ENCODE measurements at regions not wholly inside any gene's neighbourhood (a gene's known extent, or its start where the extent isn't known, plus 50 kb on each side); places are given as distances from the start of the nearest gene placed in this dataset.
"Not testable (repeated sequence)": the region's sequence is repeated elsewhere in the genome, so short reads cannot be mapped to it uniquely, and the experiment has no call there.

DNA sequence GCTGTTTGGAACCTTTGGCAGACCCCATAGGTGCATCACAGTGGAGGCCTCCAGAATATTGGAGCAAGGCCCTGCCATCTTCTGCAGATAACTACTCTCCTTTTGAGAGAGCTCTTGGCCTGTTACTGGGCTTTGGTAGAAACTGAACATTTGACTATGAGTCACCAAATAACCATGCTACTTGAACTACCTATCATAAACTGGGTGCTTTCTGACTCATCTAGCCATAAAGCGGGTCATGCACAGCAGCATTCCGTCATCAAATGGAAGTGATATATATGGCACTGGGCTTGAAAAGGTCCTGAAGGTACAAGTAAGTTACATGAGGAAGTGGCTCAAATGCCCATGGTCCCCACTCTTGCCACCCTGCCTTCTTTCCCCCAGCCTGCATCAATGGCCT is 782.5 kb upstream of the SLITRK6 start:
- Mint-ChIP-seq H3K27ac (no peak overlapping the region), H3K4me3 (no peak overlapping the region), H3K9me3 (peaks cover 0 to 16% of the 10 kb centered on the region in 2 donors), H3K4me1 (no peaks in the 10 kb centered on the region), H3K27me3 (no peaks in the 10 kb centered on the region)
- DNase-seq (no peak), ATAC-seq (no peak)

GRCh38 chr13:86584301-86584700 is 785.1 kb upstream of the SLITRK6 start:
- no peak overlapping the region for H3K4me3 Mint-ChIP-seq
- no peaks in the 10 kb centered on the region for H3K4me1 Mint-ChIP-seq
- H3K9me3 Mint-ChIP-seq = peaks cover 8 to 16% of the 10 kb centered on the region in 2 donors

GRCh38 chr13:86585835-86586234 is 786.6 kb upstream of the SLITRK6 start:
- Mint-ChIP-seq H3K4me1 (no peaks in the 10 kb centered on the region), H3K27me3 (no peaks in the 10 kb centered on the region), H3K9me3 (peaks cover 8 to 16% of the 10 kb centered on the region in 2 donors), H3K27ac (no peak overlapping the region), H3K4me3 (no peak overlapping the region)
- DNase-seq = no peak
- ATAC-seq = no peak

More at GRCh38 chr13:86584301-86584700, 785.1 kb upstream of the SLITRK6 start:
- Mint-ChIP-seq H3K27me3 (no peaks in the 10 kb centered on the region), H3K27ac (no peak overlapping the region)
- DNase-seq = no peak
- no peak for ATAC-seq

GRCh38 chr13:86591862-86592261 is 792.6 kb upstream of the SLITRK6 start:
- ATAC-seq (no peak), DNase-seq (no peak)
- Mint-ChIP-seq H3K4me1 (no peaks in the 10 kb centered on the region), H3K9me3 (peaks cover 7 to 14% of the 10 kb centered on the region in 2 donors), H3K4me3 (no peak overlapping the region), H3K27ac (no peak overlapping the region), H3K27me3 (no peaks in the 10 kb centered on the region)

DNA sequence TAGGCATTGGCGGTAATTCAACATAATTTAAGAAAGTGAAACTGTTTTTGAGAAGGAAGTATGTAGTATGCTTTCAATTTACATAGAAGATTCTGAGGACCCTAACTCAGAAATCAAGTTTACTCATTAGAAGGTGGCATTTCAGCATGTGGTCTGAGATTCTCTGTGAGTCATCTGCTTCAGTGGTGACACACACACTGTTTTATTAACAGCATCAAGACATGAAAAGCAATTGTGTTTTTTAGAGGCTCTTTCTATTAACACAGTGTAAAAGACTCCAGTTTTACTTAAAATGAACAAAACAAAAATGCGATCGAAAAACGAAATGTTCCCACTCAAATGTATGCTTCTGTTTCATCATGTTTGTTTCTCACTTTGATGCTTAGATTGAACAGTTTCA is 802.1 kb upstream of the SLITRK6 start:
- no peak overlapping the region for H3K4me3 Mint-ChIP-seq

GRCh38 chr13:86606264-86606663 is 807.0 kb upstream of the SLITRK6 start:
- H3K9me3 Mint-ChIP-seq = peaks cover 5 to 7% of the 10 kb centered on the region in 2 donors
- H3K27ac Mint-ChIP-seq = no peak overlapping the region
- no peaks in the 10 kb centered on the region for H3K27me3 Mint-ChIP-seq
- no peak for DNase-seq
- H3K4me1 Mint-ChIP-seq = no peaks in the 10 kb centered on the region
- ATAC-seq = no peak
- no peak overlapping the region for H3K4me3 Mint-ChIP-seq

More for the DNA sequence above, 802.1 kb upstream of the SLITRK6 start:
- no peak for DNase-seq
- Mint-ChIP-seq H3K4me1 (no peaks in the 10 kb centered on the region), H3K27me3 (no peaks in the 10 kb centered on the region), H3K9me3 (peaks cover 5 to 7% of the 10 kb centered on the region in 2 donors), H3K27ac (no peak overlapping the region)
- ATAC-seq = no peak

DNA sequence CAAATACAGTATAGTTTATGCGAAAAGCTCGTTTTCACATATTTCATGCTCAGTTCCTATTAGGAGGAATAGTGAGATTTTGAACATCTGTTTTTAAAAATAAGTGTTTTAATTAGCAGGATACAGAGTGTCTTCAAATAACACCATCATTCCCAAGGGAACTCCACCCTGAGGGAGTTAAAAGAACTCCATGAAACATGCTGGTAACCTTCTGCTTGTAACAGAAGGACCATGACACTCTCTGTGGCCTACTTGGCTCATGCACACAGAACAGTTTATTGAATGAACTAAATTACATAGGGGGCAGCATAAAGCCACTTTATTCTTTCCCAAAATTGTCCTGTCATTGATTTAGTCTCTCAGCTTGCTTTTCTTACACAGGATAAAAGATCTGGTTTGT is 809.5 kb upstream of the SLITRK6 start:
- ATAC-seq (no peak), DNase-seq (no peak)
- H3K4me1 Mint-ChIP-seq = no peaks in the 10 kb centered on the region
- no peaks in the 10 kb centered on the region for H3K27me3 Mint-ChIP-seq
- no peak overlapping the region for H3K4me3 Mint-ChIP-seq
- peaks cover 4 to 9% of the 10 kb centered on the region in 2 donors for H3K9me3 Mint-ChIP-seq
- H3K27ac Mint-ChIP-seq = no peak overlapping the region

DNA sequence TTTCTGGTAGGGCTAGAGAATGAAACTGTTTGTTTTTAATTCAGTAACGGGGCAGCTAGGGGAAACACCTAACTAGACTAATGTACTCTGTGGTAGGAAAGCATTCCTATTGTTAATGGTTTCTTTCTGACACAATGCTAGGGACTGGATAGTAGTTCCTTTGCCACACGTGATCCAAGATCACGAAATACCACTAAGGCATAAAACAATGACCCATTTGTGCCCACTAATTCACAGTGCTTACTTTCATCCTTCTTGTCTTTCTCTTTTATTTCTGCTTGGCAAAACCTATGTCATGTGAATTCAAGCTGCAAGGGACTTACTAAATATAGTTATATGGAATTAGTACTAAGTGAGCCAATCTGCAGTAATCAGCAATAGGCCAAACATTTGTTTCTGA is 834.1 kb upstream of the SLITRK6 start:
- ATAC-seq (no peak), DNase-seq (no peak)

GRCh38 chr13:86651171-86651570 is 852.0 kb upstream of the SLITRK6 start:
- DNase-seq, H3K27ac Mint-ChIP-seq, H3K9me3 Mint-ChIP-seq, H3K4me1 Mint-ChIP-seq, H3K27me3 Mint-ChIP-seq, H3K4me3 Mint-ChIP-seq, ATAC-seq: not testable (repeated sequence)

More for the DNA sequence above, 834.1 kb upstream of the SLITRK6 start:
- no peak overlapping the region for H3K27ac Mint-ChIP-seq
- peaks cover 5 to 20% of the 10 kb centered on the region in 2 donors for H3K9me3 Mint-ChIP-seq
- no peaks in the 10 kb centered on the region for H3K27me3 Mint-ChIP-seq
- H3K4me3 Mint-ChIP-seq = no peak overlapping the region
- H3K4me1 Mint-ChIP-seq = no peaks in the 10 kb centered on the region

DNA sequence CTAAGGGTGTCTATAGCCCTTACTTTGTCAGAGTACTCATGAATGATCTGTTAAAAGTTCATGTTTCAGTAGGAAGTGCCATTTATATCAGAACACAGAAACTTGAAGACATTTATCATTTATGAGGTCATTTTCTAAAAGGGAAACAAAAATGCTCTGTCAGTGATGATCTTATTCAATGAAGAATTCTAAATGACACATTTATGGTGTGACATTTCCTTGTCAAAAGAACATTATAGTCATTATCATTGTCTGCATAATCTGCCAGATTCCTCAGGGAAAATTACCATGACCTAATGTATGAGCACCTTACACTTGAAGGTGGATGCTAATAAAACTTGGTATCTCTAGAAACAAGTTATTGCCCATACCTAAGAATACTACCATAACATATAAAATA is 853.8 kb upstream of the SLITRK6 start:
- Mint-ChIP-seq H3K27ac (no peak overlapping the region), H3K4me3 (no peak overlapping the region), H3K27me3 (no peaks in the 10 kb centered on the region), H3K4me1 (no peaks in the 10 kb centered on the region), H3K9me3 (peaks cover 0 to 9% of the 10 kb centered on the region in 2 donors)
- ATAC-seq (no peak), DNase-seq (no peak)

DNA sequence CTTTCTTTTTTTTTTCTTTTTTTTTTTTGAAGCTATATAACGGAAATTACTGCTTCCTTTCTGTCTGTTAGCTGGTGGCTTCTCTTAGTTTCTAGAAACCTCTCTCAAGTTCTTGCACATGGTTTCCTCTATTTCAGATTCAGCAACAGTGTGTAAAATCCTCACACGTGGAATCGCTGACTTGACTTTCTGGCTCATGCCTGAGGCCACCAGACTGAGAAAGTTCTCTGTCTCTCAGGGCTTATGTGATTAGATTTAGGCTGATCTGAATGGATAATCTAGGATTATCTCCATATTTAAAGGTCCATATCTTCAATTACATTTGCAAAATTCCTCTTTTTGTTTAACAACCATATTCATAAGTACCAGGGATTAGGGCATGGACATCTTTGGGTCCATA is 856.3 kb upstream of the SLITRK6 start:
- peaks cover 6 to 13% of the 10 kb centered on the region in 2 donors for H3K9me3 Mint-ChIP-seq
- ATAC-seq = no peak
- H3K4me1 Mint-ChIP-seq = no peaks in the 10 kb centered on the region
- H3K27ac Mint-ChIP-seq = no peak overlapping the region
- DNase-seq = no peak
- no peaks in the 10 kb centered on the region for H3K27me3 Mint-ChIP-seq
- no peak overlapping the region for H3K4me3 Mint-ChIP-seq

DNA sequence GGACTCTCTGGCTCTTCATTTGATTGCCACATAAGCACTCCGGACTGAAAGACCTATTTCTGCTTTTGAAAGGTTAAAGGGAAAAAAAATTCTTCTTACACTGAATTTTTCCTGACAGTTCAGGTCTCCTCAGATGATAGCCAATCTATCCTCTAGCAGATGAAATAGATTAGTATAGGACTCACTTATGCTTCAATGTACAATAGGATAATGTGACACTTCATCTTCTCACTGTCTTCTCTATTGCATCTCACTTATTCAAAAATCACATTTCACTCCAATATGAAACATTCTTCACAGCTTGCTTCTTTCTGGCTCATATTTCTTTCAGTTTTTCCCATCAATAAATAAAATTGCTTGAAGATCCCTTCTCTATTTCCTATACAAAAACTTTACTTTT is 860.9 kb upstream of the SLITRK6 start:
- DNase-seq (no peak), ATAC-seq (no peak)
- Mint-ChIP-seq H3K27me3 (no peaks in the 10 kb centered on the region), H3K9me3 (peaks cover 13 to 40% of the 10 kb centered on the region in 2 donors), H3K27ac (no peak overlapping the region), H3K4me1 (no peaks in the 10 kb centered on the region), H3K4me3 (no peak overlapping the region)

- H3K27me3 Mint-ChIP-seq = no peaks in the 10 kb centered on the region
- H3K4me1 Mint-ChIP-seq = no peaks in the 10 kb centered on the region
- no peak overlapping the region for H3K27ac Mint-ChIP-seq
- peaks cover 13 to 27% of the 10 kb centered on the region in 2 donors for H3K9me3 Mint-ChIP-seq
- ATAC-seq (no peak), DNase-seq (no peak)
- no peak overlapping the region for H3K4me3 Mint-ChIP-seq
Observed at GRCh38 chr13:86665842-86666241, 866.6 kb upstream of the SLITRK6 start.

GRCh38 chr13:86673931-86674431 is 874.8 kb upstream of the SLITRK6 start:
- H3K27me3 Mint-ChIP-seq = no peaks in the 10 kb centered on the region
- H3K9me3 Mint-ChIP-seq = peaks cover 0 to 5% of the 10 kb centered on the region in 2 donors
- H3K4me1 Mint-ChIP-seq = no peaks in the 10 kb centered on the region
- no peak overlapping the region for H3K4me3 Mint-ChIP-seq
- DNase-seq (no peak), ATAC-seq (no peak)
- no peak overlapping the region for H3K27ac Mint-ChIP-seq

GRCh38 chr13:86681223-86681622 is 882.0 kb upstream of the SLITRK6 start:
- DNase-seq (no peak), ATAC-seq (no peak)
- Mint-ChIP-seq H3K27me3 (no peaks in the 10 kb centered on the region), H3K9me3 (peaks cover 8 to 10% of the 10 kb centered on the region in 2 donors), H3K4me1 (no peaks in the 10 kb centered on the region), H3K4me3 (no peak overlapping the region), H3K27ac (no peak overlapping the region)

GRCh38 chr13:86684402-86684801 is 885.2 kb upstream of the SLITRK6 start:
- no peak for DNase-seq
- H3K27ac Mint-ChIP-seq = no peak overlapping the region
- no peak for ATAC-seq
- H3K4me3 Mint-ChIP-seq = no peak overlapping the region
- no peaks in the 10 kb centered on the region for H3K4me1 Mint-ChIP-seq
- H3K9me3 Mint-ChIP-seq = peaks cover 8% of the 10 kb centered on the region in 2 donors
- H3K27me3 Mint-ChIP-seq = no peaks in the 10 kb centered on the region

- H3K4me3 Mint-ChIP-seq = no peak overlapping the region
- no peaks in the 10 kb centered on the region for H3K27me3 Mint-ChIP-seq
- H3K4me1 Mint-ChIP-seq = no peaks in the 10 kb centered on the region
- no peak for ATAC-seq
- peaks cover 0 to 8% of the 10 kb centered on the region in 2 donors for H3K9me3 Mint-ChIP-seq
- no peak overlapping the region for H3K27ac Mint-ChIP-seq
- no peak for DNase-seq
Observed at GRCh38 chr13:86689911-86690310, 890.7 kb upstream of the SLITRK6 start.

Measured in stimulated activated naive CD8-positive, alpha-beta T cell treated with anti-CD3 and anti-CD28 coated beads, Interleukin-15, amount 100 ng/mL, for 72 hours (primary cell).